ENCODE measurements at regions not wholly inside any gene's neighbourhood (a gene's known extent, or its start where the extent isn't known, plus 50 kb on each side); places are given as distances from the start of the nearest gene placed in this dataset.

- TF ChIP-seq CTCF (IDR thresholded peaks at IDR 0.05) (no peak), POLR2A (IDR thresholded peaks at IDR 0.05) (no peak)
Measured at GRCh38 chr2:66036948-66037347, 398.0 kb upstream of the MEIS1 start.

All from Peyer's patch (tissue), 4 donors.